ENCODE measurements at regions not wholly inside any gene's neighbourhood (a gene's known extent, or its start where the extent isn't known, plus 50 kb on each side); places are given as distances from the start of the nearest gene placed in this dataset.

GRCh38 chr12:92294676-92295440 lies 149.2 kb upstream of the BTG1 start:
- no peak for DNase-seq

DNA sequence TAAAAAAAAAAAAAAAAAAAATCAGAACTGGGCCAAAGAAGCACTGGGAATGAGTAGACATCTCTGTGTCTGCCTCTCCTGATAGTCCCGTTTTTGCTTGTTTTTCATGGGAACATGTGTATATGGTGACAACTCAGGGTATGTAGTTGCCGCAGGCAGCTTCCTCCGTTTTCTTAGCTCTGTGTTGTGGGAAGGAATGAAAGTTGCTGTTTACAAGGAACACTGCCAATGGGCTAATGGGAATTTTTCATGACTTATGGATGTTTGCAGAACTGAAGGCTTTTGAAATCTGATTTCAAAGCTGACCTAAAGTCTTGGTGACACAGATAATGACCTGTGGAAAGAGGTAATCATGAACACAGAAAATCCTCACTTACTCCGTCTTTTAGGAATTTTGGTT lies 146.4 kb upstream of the BTG1 start:
- DNase-seq = no peak

DNA sequence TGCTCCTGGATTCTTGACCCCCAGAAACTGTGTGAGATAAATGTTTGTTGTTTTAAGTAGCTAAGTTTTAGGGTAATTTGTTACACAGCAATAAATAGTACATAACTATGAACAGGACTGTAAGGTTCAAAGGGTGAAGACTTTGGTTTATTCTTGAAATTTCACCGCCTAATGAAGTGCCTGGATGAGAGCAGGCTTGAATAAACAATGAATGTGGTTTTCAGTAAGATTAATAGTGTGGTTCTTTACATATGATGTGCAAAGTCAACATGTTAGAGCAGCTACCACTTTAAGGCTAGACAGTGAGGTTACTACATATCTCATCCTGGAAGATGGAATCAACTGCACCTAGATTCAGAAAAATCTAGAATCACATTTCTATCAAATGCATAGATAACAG lies 145.2 kb upstream of the BTG1 start:
- no peak for DNase-seq

GRCh38 chr12:92290350-92290695 lies 144.7 kb upstream of the BTG1 start:
- no peak for DNase-seq

DNA sequence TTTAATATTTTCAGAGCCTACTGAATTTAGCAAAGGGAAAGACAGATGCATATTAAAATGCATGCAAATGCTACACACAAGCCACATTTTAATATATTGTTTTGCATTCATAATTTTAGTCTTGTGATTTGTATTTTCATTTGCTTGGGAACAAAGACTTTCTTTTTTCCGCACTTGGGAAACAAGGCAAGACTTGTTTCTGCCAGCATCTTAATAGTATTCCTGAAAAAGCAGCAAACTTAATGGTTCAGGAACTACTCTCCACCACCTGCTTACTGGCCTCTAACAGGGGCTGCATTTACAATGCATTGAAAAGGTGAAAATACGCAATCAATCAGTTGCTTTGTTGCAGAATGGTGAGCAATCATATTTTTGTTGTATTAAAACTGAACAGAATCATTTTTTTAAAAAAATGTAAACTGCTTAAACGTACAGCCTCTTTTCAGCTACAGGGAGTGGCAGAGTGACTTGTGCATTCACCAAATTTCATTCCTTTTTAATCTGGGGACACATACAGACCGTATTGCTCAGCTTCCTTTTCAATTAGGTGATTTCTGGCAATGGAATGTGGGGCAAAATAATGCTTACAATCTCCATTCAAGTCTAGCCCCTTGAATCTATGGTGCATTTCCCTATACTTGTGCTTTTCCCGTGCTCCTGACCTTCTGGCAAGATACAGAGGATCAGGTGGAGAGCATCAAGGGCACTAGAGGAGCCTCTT lies 144.1 kb upstream of the BTG1 start:
- DNase-seq = no peak

- DNase-seq = no peak
Measured at GRCh38 chr12:92288561-92288960, 142.9 kb upstream of the BTG1 start.

GRCh38 chr12:92278378-92278828 lies 132.8 kb upstream of the BTG1 start:
- no peak for DNase-seq

DNA sequence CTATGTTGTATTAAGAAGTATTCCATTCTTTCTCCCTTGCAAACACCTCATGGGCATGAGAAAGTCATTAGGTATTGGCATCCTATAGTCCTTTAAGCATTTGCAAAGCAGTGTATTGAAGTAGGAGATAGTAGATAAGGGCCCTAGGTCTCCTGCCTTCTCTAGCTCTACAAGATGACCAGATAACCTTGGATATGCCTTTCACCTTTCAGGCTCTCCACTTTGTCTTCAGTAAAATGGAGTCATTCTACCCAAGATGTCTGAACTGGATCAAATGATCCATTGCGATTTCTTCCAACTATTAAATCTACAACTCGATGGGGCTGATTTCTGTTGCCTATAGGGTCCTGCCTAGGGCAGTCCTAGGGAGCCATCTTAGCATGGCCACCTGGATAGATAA lies 132.1 kb upstream of the BTG1 start:
- DNase-seq = no peak

DNA sequence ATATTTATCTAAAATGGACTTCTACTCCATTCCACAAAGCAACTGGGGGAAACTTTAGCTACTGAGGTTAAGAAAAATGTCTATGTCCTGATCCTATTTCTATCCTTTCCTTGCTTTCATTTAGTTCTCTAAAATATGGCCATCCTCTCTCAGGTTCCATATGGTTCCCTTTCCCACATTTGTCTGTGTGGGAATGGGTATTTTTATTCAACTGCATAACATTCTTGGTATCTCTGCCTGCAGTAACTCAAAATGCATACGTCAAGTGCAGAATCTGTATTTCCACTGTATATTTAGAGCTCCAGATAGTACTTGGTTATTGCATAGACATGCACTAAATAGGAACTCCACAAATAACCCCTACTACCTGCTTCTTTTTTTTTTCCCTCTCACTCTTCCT lies 130.6 kb upstream of the BTG1 start:
- DNase-seq = no peak

GRCh38 chr12:92275443-92276154 lies 130.0 kb upstream of the BTG1 start:
- no peak for DNase-seq

- DNase-seq = no peak
Measured at GRCh38 chr12:92273076-92273475, 127.4 kb upstream of the BTG1 start.

DNA sequence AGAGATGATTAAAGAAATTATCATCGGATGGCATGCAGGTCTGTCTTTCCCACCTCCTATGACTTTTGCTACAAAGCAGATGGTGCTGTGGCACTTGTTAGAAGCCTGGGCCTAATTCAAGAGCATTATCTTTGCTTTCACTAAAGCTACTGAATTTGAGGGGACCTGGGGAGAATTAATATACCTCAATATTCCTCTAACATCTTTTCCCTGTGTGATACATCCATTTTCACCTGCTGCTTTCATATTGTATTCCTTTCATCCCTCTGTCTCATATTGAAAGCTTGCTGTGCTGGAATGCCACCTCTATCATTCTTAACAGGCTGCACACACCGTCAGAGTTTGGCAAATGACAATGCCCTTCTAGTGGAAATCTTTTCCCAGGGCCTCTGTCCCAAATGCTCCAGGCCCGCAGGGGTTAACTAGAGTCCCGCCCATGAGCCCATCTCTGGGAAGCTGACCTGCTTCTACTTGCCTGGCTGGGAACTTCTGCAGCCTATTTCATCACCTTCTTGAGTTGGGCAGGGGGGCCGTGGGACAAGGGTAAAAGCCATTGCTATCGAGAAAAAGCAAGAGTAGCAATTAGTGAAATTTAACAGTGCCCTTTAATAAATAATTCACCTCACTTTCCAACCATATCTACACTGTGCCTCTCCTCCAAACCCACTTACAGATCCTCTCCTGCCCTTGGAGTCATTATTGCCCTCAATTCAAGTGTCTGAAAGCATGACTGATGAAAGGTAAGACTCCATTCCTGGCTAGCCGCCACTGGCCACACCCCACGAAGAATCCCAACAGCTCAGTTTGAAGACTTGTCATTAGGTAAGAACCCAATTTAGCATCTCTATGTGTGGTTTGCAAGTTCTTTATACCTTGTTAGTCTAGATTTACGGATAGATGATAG lies 126.7 kb upstream of the BTG1 start:
- DNase-seq = no peak

- no peak for DNase-seq
Measured at GRCh38 chr12:92271341-92271740, 125.7 kb upstream of the BTG1 start.

DNA sequence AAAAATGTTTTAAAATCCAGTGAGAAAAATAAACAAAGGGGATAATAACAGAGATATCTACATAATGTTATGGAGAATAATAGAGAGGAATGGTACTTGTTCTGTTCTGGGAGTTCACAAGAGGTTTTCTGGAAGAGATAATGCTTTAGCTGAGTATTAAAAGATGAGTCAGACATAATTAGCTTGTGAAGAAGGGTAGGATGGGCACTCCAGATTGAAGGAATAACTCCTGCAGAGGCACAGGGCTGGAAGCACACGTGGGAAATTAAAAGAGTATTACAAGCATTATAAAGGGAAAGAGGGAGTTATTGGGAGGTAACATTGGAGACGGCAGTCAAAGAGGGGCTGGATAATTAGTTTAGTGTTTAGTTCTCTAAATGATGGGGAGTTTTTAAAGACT lies 124.9 kb upstream of the BTG1 start:
- no peak for DNase-seq

DNA sequence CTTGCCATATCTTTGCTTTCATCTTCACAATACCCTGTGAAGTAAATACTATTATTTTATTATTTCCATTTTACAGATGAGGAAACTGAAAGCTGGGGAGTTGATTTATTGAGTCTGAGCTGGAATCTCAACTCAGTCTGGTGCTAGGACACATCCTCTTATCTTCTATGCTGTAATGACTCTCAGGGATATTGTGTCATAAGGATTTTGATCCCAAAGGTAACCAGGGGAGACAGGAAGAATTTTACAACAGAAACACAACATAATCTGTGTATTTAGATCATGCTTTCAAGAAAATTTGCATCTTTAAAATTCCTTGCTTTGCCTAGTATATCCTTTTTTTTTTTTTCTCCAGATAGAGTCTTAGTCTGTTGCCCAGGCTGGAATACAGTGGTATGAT lies 123.3 kb upstream of the BTG1 start:
- DNase-seq = no peak

- no peak for DNase-seq
Measured at GRCh38 chr12:92261692-92262091, 116.0 kb upstream of the BTG1 start.

DNA sequence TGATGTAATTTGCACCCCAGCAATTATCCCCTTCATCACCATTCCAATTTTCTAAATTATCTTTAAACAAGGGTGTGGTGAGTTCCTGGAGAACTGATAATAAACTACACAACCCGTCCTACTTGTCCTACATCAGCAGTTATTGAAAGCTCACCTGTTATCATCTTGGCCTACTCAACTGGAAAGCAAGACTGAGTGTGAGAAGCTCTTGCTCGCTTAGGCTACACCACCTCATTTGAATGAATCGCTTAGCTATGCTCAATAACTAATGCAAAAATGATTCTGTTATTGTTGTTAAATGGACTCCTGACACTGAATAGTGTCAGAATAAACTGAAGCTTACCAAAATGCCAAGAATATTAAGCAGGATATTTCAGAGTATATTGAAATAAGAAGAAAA lies 115.4 kb upstream of the BTG1 start:
- no peak for DNase-seq

DNA sequence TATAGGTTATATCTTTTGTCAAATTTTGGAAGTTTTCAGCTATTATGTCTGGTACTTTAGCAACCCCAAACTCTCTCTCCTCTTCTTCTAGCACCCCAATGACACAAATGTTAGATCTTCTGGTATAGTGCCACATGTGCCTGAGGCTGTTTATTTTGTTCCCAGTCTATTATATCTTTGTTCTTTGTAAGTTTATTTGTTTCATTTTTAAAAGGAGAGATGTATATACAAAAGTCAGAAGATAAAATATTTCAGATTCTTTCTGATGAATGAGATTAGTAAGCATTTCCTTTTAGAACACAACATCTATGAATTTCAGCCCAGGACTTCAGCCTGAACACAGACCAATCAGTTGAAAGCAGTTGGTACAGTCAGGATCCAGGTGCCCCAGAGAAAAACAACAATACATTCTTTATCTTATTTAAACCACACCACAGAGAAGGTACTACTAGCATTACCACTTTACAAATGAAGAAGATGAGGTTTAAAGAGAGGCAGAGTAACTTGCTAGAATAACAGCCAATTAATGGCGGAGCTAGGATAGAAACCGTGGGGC lies 114.1 kb upstream of the BTG1 start:
- no peak for DNase-seq

GRCh38 chr12:92259291-92259690 lies 113.6 kb upstream of the BTG1 start:
- DNase-seq = no peak

- DNase-seq = no peak
Measured at GRCh38 chr12:92257261-92257660, 111.6 kb upstream of the BTG1 start.

GRCh38 chr12:92255741-92256140 lies 110.1 kb upstream of the BTG1 start:
- DNase-seq = no peak

DNA sequence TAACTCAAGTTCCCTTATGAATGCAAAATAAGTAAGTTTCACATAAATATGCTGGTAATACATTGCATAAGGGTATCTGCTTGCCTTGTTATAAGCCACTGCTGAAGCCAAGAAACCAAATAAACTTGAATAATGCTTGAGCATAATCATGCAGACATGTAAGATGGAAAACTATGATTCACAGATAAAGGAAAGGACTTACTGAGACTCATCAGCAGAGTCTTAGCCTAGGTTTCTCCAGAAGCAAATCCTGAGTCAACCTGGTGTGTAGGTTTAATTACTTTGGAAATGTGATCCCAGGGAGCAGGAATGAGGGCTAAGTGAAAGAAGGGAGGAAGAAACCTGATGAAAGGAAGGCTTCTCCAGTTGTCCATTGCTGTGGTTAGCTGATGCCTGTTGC lies 107.7 kb upstream of the BTG1 start:
- no peak for DNase-seq

- no peak for DNase-seq
Measured at GRCh38 chr12:92248977-92249376, 103.3 kb upstream of the BTG1 start.

Measured in CD4-positive, alpha-beta T cell treated with Interferon alpha-2 for 1 hour (primary cell).